Eye (tissue), 1 donor: ENCODE measurements at regions not wholly inside any gene's neighbourhood (a gene's known extent, or its start where the extent isn't known, plus 50 kb on each side); places are given as distances from the start of the nearest gene placed in this dataset.
A peak's percentile ranks its signal among the peaks of the same experiment; 100 is the strongest.
"Not testable (repeated sequence)": the region's sequence is repeated elsewhere in the genome, so short reads cannot be mapped to it uniquely, and the experiment has no call there.

Source experiments
- DNase-seq: peaks from one replicate; pipeline ENCODE4 v3.0.0-alpha.2; 2015

- peak; percentile 44 for DNase-seq
Measured at GRCh38 chr5:82886911-82887310, 190.3 kb downstream of the TMEM167A start.

DNA sequence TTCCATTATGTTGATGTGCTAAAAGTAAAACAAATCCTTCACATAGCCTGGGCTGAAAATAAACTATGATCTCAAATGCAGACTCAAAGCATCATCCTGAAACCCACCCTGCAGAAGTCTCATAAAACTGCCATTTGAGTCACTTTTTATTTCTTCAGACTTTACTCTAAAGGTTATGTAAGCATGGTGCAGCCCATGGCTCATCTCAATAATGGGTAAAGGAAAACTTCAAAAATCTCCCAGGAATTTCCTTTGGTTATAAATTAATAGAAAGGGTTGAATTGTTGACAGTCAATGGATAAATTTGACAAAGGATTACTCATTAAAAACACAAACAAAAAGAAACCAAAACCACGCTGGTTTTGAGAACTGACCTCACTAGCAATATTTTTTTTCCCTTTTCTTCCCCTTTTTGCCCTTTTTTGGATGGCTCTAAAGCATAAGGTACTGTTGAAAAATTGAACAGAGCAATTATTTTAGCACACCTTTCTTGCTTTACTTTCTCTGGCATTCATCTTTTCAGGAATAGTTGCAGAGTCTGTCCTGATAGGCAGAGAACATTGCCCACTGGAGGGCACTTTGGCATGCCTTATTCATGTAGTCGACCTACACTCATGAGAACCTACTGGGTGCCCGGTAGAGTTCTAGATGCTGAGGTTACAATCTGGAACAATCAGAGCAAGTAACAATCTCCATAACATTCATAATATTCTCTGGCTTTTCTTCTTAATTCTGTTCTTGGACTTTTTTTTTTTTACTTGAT is 191.4 kb downstream of the TMEM167A start:
- no peak for DNase-seq

DNA sequence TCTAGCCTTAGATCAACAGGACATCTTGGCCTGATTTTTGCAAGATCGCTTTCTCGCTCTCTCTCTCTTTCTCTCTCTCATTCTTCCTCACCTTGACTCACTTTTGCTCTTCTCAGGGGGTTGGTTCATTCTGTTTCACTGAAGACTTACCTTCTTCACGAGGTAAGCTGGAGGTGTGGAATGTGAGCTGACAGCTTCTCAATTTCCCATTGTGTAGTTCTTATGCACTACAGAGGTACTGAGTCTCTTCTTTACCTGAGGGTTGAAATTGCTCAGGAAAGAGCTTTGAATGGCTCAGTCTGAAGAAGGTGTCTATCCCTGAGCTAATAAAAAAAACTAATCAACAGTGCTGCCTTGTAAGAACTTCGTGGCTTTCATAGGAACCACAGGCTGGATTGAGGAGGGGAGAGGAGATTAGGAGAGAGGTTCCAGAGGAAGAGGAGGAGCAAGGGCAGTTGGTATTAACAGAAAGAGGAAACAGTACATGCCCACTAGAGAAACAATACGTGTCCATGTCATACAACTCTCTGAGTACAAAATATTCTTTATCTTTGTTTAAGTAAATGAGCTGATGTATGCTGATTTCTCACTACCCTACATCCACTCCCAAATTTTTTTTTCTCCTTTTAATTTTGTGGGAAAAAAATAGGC is 192.2 kb downstream of the TMEM167A start:
- DNase-seq: no peak

DNA sequence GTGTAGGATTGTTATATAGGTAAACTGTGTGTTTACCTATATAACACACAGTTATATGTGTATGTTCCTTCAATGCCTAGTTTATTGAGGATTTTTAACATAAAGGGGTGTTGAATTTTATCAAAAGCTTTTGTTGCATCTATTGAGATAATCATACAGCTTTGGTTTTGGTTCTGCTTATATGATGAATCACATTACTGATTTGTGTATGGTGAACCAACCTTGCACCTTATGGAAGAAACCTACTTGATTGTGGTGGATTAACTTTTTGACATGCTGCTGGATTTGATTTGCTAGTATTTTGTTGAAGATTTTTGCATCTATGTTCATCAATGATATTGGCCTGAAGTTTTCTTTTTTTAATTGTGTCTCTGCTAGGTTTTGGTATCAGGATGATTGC is 194.9 kb downstream of the TMEM167A start:
- no peak for DNase-seq

DNA sequence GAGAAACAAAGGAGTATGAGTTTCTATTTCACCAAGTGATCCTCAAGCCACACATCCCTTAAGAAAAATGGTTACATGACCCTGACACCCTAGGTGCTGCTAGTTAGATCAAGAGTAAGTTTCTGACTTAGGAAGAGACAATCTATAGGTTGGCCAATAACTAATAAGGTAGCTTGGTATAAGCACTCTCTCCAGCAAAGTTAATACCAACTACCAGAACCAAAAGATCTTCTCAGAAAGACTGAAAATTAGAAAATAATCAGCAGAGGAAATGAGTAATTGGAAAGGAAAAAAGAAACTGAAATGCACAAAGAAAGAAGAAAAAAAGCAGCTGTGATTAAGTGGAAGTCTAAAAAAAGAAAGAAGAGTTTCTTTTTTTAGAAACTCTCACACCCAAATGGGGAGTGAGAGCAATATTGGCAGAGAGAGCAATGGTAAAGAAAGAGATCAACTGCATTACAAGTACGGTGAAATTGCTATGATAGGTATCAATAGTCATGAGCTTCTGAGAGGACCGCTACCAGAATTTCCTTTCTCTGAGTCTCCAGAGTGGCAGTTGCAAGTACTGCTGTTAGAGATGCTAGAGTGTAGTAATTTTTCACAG is 195.5 kb downstream of the TMEM167A start:
- DNase-seq: no peak

GRCh38 chr5:82879089-82879488 is 198.1 kb downstream of the TMEM167A start:
- no peak for DNase-seq

DNA sequence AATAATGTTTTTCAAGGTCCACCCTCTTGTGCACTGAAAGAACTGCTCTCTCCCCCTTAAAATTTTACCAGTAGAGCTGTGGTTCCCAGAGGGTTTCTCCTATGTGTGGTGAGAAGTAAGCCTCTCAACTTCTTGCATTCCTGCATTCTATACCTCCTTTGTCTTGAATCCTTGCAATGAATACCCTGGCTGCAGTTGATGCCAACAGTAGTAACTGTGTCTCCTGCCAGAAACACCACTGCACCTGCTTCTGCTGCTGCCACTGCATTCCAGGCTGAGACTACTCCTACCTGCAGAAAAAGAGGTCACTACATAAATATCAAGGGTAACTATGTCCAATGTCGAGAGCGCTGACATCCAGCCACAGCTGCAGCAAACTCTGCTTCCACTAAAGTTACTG is 203.7 kb downstream of the TMEM167A start:
- no peak for DNase-seq

GRCh38 chr5:82872321-82873288 is 204.6 kb downstream of the TMEM167A start:
- DNase-seq: not testable (repeated sequence)

GRCh38 chr5:82865625-82866024 is 211.6 kb downstream of the TMEM167A start:
- DNase-seq: no peak

DNA sequence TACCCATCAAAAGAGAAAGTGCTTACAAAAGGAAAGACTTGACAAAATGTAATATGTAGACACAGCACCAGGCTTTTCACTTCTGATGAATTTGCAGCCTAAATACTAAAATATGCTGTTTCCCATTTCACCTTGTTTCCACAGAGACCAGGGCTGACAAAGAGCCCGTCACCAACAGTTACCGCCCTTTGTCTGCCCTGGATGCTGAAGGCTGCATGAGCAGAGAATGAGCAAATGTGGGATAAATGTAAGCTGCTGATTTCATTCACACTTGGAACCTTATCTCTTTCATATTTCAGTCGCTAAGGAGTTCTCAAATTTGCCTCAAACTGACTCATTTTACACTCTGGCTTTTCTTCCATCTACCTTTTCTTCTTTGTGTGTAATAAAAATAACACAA is 213.9 kb downstream of the TMEM167A start:
- peak; percentile 42 for DNase-seq

DNA sequence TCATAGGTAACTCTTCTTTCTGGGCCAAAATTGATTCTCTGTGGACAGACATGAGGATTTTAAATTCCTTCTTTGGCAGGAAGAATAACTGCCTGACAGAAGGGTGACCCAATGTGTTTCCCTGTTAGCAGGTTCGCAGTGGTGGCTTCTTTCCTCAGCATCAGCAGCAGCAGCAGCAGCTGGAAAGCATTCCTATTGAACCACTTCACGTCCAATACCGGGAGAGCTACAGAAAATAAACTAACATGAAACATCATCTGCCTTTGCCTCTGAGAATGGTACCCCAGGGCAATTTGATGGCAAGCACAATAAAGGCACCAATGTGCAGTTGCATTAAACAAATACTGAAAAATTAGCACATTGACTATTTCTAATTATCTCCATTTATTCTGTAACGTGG is 214.5 kb downstream of the TMEM167A start:
- peak; percentile 33 for DNase-seq

GRCh38 chr5:82862261-82862660 is 214.9 kb downstream of the TMEM167A start:
- DNase-seq: no peak

DNA sequence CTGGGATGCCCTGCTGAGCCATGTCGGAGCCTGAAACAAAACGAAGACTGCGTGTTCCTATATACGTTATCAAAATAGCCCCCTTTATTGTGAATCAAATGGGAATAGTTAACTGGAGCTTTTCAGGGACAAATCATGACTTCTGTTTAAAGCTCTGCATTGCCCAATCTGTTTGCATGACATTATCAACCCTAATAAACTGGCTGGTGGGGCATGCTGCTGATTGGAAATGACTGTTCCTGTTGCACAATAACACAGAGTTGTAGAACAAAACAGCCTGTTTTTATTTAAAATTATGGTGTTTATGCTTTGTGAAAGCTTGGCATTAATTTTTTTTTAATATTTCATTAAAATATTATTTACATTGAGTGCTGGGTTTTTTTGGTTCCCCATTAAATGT is 215.5 kb downstream of the TMEM167A start:
- no peak for DNase-seq

DNA sequence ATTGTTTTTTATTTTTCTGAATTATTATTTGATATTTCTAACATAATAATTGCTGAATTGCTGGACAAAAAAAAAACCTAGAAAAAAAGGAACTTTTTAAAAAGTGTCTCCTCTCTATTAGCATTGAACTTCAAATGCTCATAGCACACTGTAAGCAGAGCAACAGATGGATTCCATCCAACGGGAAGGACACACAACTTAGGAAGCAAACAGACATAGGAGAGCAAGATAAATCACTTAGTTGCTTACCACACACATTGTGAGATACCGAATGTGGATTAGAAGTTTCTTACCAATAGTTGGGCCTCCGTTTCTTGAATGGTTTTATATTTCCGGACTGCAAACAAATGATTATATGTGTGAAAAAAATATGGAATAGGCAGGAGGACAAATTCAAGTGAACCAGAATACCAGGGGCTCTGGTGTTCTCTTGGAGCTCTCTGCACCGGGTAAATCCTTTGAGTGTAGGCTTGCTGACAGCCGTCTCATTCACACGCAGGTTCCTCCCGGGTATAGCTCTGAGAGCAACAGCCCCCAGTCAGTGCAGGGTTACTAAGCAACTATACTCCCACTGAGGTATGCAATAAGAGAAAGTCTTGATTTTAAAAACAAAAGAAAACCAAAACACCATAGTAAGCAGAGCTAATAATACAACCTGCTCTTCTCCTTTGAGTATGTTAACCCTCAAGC is 217.6 kb downstream of the TMEM167A start:
- DNase-seq: no peak

DNA sequence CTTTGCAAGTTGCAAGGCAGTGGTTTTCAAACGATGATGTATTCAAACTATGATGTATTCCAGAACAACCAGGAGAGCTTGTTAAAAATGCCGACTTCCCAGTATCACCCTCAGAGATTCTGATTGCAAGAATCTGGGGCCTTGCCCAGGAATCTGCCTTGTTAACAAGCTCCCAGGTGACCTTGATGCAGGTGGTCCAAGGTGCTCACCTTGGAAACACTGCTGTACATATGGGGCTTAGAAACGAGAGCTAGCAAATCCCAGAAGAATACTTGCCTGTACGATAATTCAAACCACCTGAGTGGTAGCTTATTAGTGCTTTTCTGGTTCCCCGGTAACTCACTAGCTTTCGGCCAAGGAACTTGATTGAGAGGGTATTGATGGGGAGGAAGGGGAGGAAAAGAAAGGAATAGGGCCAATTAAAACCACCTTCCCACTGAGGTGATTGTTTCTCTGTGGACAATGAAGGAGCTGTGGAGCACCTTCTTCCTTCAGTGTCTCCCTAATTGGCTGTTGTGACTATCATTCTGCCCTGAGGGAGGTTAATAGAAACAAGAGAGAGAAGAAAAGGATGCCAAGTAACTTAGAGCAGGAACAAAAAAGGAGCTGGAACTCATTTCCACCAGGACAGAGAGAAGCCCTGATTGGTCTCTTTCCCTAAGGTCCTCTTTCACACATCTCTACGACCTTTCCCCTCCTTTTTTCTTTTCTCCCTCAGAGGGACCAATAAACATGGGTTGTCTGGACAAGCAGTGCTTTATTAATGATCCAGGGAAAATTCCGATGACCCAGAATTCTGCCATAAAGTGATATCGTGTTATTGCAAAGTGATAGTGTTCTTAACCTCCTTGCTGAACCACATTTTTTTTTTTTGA is 218.8 kb downstream of the TMEM167A start:
- DNase-seq: peak; percentile 38

DNA sequence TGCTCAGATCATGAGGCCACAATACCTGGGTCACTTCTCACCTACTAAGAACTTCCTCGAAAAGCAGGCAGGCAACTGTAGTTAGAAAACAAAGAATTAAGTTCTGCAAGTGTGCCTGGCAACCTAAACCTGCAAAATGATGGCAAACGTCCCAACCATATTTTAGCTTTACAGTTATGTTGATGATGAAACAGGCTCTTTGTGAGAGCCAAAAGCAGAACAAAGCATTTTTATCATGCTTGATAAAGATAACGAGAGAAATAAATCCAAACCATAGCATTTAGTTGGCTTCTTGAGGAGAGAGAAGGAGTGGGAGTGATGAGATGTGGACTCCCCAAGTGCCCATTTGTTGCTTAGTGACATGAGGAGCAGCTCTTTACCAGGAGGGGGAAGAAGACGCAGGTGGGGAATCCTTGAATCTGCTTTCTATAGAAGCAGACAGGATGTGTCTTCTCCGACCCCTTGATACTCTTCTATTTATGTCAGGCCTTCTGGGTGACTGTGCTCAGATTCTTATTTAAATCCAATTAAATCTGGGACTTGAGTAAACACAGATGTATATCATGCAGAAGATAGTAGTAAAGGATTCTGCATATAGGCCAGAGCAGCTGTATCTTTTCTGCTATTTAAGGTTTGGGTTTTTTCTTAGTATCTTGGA is 221.2 kb downstream of the TMEM167A start:
- DNase-seq: no peak

GRCh38 chr5:82854956-82855355 is 222.2 kb downstream of the TMEM167A start:
- DNase-seq: no peak

DNA sequence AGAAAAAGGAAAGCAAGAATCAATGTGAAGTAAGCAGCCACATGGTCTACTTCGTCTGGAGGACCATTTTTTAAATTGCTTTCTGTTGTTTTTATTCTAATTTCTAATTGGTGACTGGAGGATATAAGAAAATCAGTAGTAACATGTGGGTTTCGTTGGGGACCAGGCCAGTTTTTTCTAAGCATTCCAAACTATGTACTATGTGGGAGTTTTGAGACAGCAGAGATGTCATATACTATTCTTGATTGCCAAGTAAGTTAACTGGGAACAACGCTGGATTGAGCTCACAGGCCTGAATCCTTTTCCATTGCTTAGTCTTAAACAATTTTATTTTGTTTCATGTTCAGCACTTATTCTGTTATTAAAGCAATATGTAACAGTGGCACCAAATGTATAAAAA is 225.7 kb downstream of the TMEM167A start:
- no peak for DNase-seq

DNA sequence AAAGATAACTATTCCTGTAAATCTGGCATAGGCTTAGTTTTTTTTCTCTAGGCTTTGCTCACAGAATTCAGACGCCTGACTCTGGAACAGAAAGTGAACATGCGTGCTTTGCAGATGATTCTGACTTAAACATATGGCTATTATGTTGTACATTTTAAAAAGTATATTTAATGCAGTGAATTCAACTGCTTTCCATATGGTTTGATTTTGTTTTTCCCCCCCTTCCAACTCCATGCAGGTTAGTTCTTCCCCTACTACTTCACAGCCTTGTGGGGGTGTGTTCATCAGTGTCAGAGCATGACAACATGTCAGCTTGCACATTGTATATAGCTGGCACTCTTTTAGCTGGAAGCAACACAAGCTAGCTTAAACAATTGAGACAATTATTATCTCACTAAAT is 226.8 kb downstream of the TMEM167A start:
- no peak for DNase-seq

- DNase-seq: no peak
Measured at GRCh38 chr5:82849885-82850284, 227.3 kb downstream of the TMEM167A start.

GRCh38 chr5:82847562-82847961 is 229.6 kb downstream of the TMEM167A start:
- DNase-seq: no peak
